Activated naive CD8-positive, alpha-beta T cell (primary cell): ENCODE measurements at regions not wholly inside any gene's neighbourhood (a gene's known extent, or its start where the extent isn't known, plus 50 kb on each side); places are given as distances from the start of the nearest gene placed in this dataset.

Experiments
- H3K27ac Mint-ChIP-seq: one replicate; pipeline ENCODE4 v1.8.0; 2021; ENCODE audit warnings: mixed read lengths
- H3K27me3 Mint-ChIP-seq: one replicate; pipeline ENCODE4 v1.8.0; 2021; ENCODE audit warnings: mixed read lengths
- H3K36me3 Mint-ChIP-seq: one replicate; pipeline ENCODE4 v1.8.0; 2021; ENCODE audit warnings: mixed read lengths
- H3K4me1 Mint-ChIP-seq: one replicate; pipeline ENCODE4 v1.8.0; 2021; ENCODE audit warnings: low read depth, mixed read lengths
- H3K4me3 Mint-ChIP-seq: one replicate; pipeline ENCODE4 v1.8.0; 2021; ENCODE audit warnings: mild to moderate bottlenecking, mixed read lengths
- H3K9me3 Mint-ChIP-seq: one replicate; pipeline ENCODE4 v1.8.0; 2021; ENCODE audit warnings: low read depth, mixed read lengths

- H3K36me3 Mint-ChIP-seq, result no peaks in the 10 kb centered on the region
- H3K27me3 Mint-ChIP-seq, result no peaks in the 10 kb centered on the region
- peaks cover 18% of the 10 kb centered on the region for H3K4me1 Mint-ChIP-seq
- no peak overlapping the region for H3K27ac Mint-ChIP-seq
- H3K9me3 Mint-ChIP-seq, result no peaks in the 10 kb centered on the region
- no peak overlapping the region for H3K4me3 Mint-ChIP-seq
Observed at GRCh38 chr20:24040896-24041459, 52.4 kb upstream of the GGTLC1 start.

GRCh38 chr20:24039196-24039595, 50.6 kb upstream of the GGTLC1 start:
- Mint-ChIP-seq H3K4me3 (no peak overlapping the region), H3K4me1 (peaks cover 8% of the 10 kb centered on the region), H3K27me3 (no peaks in the 10 kb centered on the region), H3K9me3 (no peaks in the 10 kb centered on the region), H3K27ac (no peak overlapping the region), H3K36me3 (no peaks in the 10 kb centered on the region)
